ENCODE measurements at regions not wholly inside any gene's neighbourhood (a gene's known extent, or its start where the extent isn't known, plus 50 kb on each side); places are given as distances from the start of the nearest gene placed in this dataset.

DNA sequence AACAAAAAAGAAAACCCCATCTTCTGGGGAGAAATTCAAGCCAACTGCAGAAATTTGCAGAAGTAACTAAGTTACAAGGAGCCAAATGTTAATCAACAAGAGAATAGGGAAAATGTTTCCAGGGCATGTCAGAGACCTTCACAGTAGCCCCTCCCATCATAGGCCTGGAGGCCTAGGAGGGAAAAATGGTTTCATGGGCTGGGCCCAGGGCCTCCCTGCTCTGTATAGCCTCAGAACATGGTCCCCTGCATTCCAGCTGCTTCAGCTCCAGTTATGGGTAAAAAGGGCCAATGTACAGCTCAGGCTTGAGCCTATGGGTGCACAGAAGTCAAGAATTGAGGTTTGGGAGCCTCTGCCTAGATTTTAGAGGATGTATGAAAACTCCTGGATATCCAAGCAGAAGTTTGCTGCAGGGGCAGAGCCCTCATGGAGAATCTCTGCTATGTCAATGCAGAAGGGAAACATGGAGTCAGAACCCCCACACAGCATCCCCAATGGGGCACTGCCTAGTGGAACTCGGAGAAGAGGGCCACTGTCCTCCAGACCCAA is 260.9 kb downstream of the DUSP6 start:
- H3K79me1 ChIP-seq (ENCODE audit: low read length) = no peaks in the 10 kb centered on the region

DNA sequence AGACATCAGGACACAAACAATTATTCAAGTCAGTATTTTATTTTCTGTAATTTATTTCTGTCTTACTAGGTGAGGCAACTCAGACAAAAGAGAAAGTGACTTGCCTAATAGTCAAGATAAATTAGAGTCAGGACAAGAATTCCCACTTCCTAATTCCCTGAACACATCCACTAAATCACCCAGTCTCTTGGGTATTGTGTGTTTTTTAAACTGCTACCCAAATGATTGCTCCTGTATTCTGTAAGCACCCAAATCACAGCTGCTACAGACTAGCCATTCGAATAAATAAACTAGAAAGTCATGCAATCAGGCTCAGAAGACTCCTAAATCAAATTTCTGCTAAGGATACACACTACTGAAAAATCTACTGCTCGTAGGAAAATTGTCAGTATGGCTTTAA is 263.0 kb downstream of the DUSP6 start:
- Histone ChIP-seq H4K8ac (ENCODE audit: low read depth, low read length) (no peak overlapping the region), H3K4me2 (ENCODE audit: low read length) (no peak overlapping the region), H2BK120ac (ENCODE audit: insufficient read depth, low read length, poor library complexity) (no peak overlapping the region), H3K27me3 (ENCODE audit: insufficient read depth, low read length) (no peaks in the 10 kb centered on the region), H3K79me2 (ENCODE audit: control insufficient read depth, insufficient read depth, low read length, poor library complexity) (no peaks in the 10 kb centered on the region), H3K4me1 (ENCODE audit: control insufficient read depth in 1 of 2, insufficient read depth in 2 of 2, low read length in 2 of 2) (peaks cover 2 to 6% of the 10 kb centered on the region in 2 experiments), H3K27ac (ENCODE audit: low read depth, low read length) (no peak overlapping the region), H3K79me1 (ENCODE audit: low read length) (no peaks in the 10 kb centered on the region), H2BK12ac (ENCODE audit: low read length) (no peak overlapping the region), H4K12ac (ENCODE audit: low read depth, low read length) (no peak overlapping the region), H2AFZ (ENCODE audit: insufficient read depth, low read length, poor library complexity) (no peak overlapping the region), H2AK5ac (ENCODE audit: low read length) (no peak overlapping the region), H3K9me3 (ENCODE audit: insufficient read depth, low read depth, low read length) (peaks cover 6% of the 10 kb centered on the region), H3K14ac (ENCODE audit: low read length) (no peak overlapping the region), H3K4me3 (ENCODE audit: low read depth, low read length) (no peak overlapping the region), H4K91ac (ENCODE audit: low read depth, low read length) (no peak overlapping the region), H2BK5ac (ENCODE audit: low read depth, low read length, poor library complexity) (no peak overlapping the region), H3K23ac (ENCODE audit: low read length) (no peak overlapping the region), H3K4ac (ENCODE audit: low read depth, low read length) (no peak overlapping the region), H3K36me3 (ENCODE audit: control insufficient read depth in 1 of 2, insufficient read depth in 2 of 2, low read length in 2 of 2) (peaks cover 0 to 2% of the 10 kb centered on the region in 2 experiments), H3K18ac (ENCODE audit: low read length) (no peak overlapping the region), H3K9ac (ENCODE audit: low read length) (no peak overlapping the region)
- WGBS (ENCODE audit: extremely low coverage, insufficient coverage, insufficient read length) = no CpG with 5 or more reads among the region's 2 CpGs
- no peak for DNase-seq

More for the DNA sequence above, 260.9 kb downstream of the DUSP6 start:
- H2AK5ac ChIP-seq (ENCODE audit: low read length) = no peak overlapping the region
- no peak overlapping the region for H3K4me2 ChIP-seq (ENCODE audit: low read length)
- H3K4me1 ChIP-seq (ENCODE audit: control insufficient read depth in 1 of 2, insufficient read depth in 2 of 2, low read length in 2 of 2) = peaks cover 2 to 6% of the 10 kb centered on the region in 2 experiments
- no peaks in the 10 kb centered on the region for H3K27me3 ChIP-seq (ENCODE audit: insufficient read depth, low read length)
- H3K27ac ChIP-seq (ENCODE audit: low read depth, low read length) = no peak overlapping the region
- H3K18ac ChIP-seq (ENCODE audit: low read length) = no peak overlapping the region
- H4K12ac ChIP-seq (ENCODE audit: low read depth, low read length) = no peak overlapping the region
- no peak overlapping the region for H2BK12ac ChIP-seq (ENCODE audit: low read length)
- H3K79me2 ChIP-seq (ENCODE audit: control insufficient read depth, insufficient read depth, low read length, poor library complexity) = no peaks in the 10 kb centered on the region
- H3K14ac ChIP-seq (ENCODE audit: low read length) = no peak overlapping the region
- no peak overlapping the region for H3K23ac ChIP-seq (ENCODE audit: low read length)
- no peak overlapping the region for H2AFZ ChIP-seq (ENCODE audit: insufficient read depth, low read length, poor library complexity)
- no CpG with 5 or more reads among the region's 1 CpG for WGBS (ENCODE audit: extremely low coverage, insufficient coverage, insufficient read length)
- no peak overlapping the region for H4K8ac ChIP-seq (ENCODE audit: low read depth, low read length)
- peaks cover 6% of the 10 kb centered on the region for H3K9me3 ChIP-seq (ENCODE audit: insufficient read depth, low read depth, low read length)
- no peak for DNase-seq
- H2BK5ac ChIP-seq (ENCODE audit: low read depth, low read length, poor library complexity) = no peak overlapping the region
- peaks cover 0 to 2% of the 10 kb centered on the region in 2 experiments for H3K36me3 ChIP-seq (ENCODE audit: control insufficient read depth in 1 of 2, insufficient read depth in 2 of 2, low read length in 2 of 2)
- no peak overlapping the region for H4K91ac ChIP-seq (ENCODE audit: low read depth, low read length)
- no peak overlapping the region for H2BK120ac ChIP-seq (ENCODE audit: insufficient read depth, low read length, poor library complexity)
- no peak overlapping the region for H3K9ac ChIP-seq (ENCODE audit: low read length)
- no peak overlapping the region for H3K4ac ChIP-seq (ENCODE audit: low read depth, low read length)
- H3K4me3 ChIP-seq (ENCODE audit: low read depth, low read length) = no peak overlapping the region

DNA sequence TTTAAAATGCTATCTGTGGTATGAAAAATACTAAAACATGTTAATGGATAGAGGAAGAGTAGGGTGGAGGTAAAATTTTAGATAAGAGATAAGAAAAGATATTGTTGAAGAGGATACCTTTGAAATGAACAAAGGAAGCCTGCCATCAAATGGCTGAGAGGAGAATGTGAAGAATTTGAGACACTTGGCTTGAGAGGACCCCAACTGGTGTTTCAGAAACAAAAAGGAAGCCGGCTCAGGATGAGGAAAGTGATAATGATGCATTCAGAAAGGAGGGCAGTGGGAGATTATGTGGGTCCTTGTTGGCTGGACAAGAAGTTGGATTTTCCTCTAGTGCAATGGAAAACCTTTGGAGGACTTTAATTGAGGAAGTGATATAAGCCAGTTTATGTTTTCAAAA is 264.4 kb downstream of the DUSP6 start:
- Histone ChIP-seq H3K27ac (ENCODE audit: low read depth, low read length) (no peak overlapping the region), H3K14ac (ENCODE audit: low read length) (no peak overlapping the region), H2BK12ac (ENCODE audit: low read length) (no peak overlapping the region), H4K12ac (ENCODE audit: low read depth, low read length) (no peak overlapping the region), H2AFZ (ENCODE audit: insufficient read depth, low read length, poor library complexity) (no peak overlapping the region), H4K91ac (ENCODE audit: low read depth, low read length) (no peak overlapping the region), H2BK5ac (ENCODE audit: low read depth, low read length, poor library complexity) (no peak overlapping the region), H2AK5ac (ENCODE audit: low read length) (no peak overlapping the region), H3K9ac (ENCODE audit: low read length) (no peak overlapping the region), H3K4me3 (ENCODE audit: low read depth, low read length) (no peak overlapping the region), H3K27me3 (ENCODE audit: insufficient read depth, low read length) (no peaks in the 10 kb centered on the region), H3K9me3 (ENCODE audit: insufficient read depth, low read depth, low read length) (peaks cover 6% of the 10 kb centered on the region), H2BK120ac (ENCODE audit: insufficient read depth, low read length, poor library complexity) (no peak overlapping the region), H3K23ac (ENCODE audit: low read length) (no peak overlapping the region), H3K18ac (ENCODE audit: low read length) (no peak overlapping the region), H3K79me1 (ENCODE audit: low read length) (no peaks in the 10 kb centered on the region), H3K79me2 (ENCODE audit: control insufficient read depth, insufficient read depth, low read length, poor library complexity) (no peaks in the 10 kb centered on the region), H3K4ac (ENCODE audit: low read depth, low read length) (no peak overlapping the region), H3K4me2 (ENCODE audit: low read length) (no peak overlapping the region), H3K36me3 (ENCODE audit: control insufficient read depth in 1 of 2, insufficient read depth in 2 of 2, low read length in 2 of 2) (peaks cover 0 to 2% of the 10 kb centered on the region in 2 experiments), H4K8ac (ENCODE audit: low read depth, low read length) (no peak overlapping the region), H3K4me1 (ENCODE audit: control insufficient read depth in 1 of 2, insufficient read depth in 2 of 2, low read length in 2 of 2) (peaks cover 2 to 6% of the 10 kb centered on the region in 2 experiments)
- DNase-seq = peak in 1 of 2 donors; percentile 9
- WGBS (ENCODE audit: extremely low coverage, insufficient coverage, insufficient read length) = no CpG with 5 or more reads among the region's 1 CpG

DNA sequence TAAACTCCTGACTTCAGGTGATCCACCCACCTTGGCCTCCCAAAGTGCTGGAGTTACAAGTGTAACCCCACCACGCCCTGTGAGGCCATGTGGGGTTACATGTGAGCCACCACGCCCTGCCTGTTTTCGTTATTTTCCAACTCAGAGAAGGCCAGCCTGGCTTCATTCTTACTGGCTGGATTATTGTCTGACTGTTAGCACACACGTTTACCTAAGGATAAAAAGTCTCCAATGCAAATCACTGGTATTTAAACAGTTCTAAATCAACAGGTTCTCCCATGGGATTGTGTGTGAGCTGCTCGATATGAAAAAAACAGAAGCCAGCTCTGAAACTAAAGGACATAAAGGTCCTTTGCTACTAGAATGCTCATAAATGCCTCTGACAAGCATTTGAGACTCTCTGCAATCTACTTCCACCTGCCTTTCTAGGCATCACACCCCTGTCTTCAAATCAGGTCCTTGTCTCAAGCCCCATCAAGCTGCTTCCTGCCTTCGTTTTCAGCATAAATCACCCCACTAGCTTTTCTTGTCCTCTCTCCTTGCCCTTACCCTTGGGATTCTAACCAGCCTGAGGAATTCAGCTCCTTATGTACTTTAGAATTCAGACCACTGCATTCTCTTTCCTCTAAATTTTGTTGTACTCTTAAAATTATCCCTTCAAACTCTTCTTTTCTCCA is 265.0 kb downstream of the DUSP6 start:
- no peak overlapping the region for H3K4me2 ChIP-seq (ENCODE audit: low read length)
- no peaks in the 10 kb centered on the region for H3K79me2 ChIP-seq (ENCODE audit: control insufficient read depth, insufficient read depth, low read length, poor library complexity)
- H3K79me1 ChIP-seq (ENCODE audit: low read length) = no peaks in the 10 kb centered on the region
- no peak overlapping the region for H4K12ac ChIP-seq (ENCODE audit: low read depth, low read length)
- no peak overlapping the region for H3K18ac ChIP-seq (ENCODE audit: low read length)
- no peak overlapping the region for H3K14ac ChIP-seq (ENCODE audit: low read length)
- no peak overlapping the region for H2AK5ac ChIP-seq (ENCODE audit: low read length)
- no peak overlapping the region for H3K4me3 ChIP-seq (ENCODE audit: low read depth, low read length)
- WGBS (ENCODE audit: extremely low coverage, insufficient coverage, insufficient read length) = no CpG with 5 or more reads among the region's 6 CpGs
- H3K9me3 ChIP-seq (ENCODE audit: insufficient read depth, low read depth, low read length) = peaks cover 6% of the 10 kb centered on the region
- H3K4ac ChIP-seq (ENCODE audit: low read depth, low read length) = no peak overlapping the region
- H4K8ac ChIP-seq (ENCODE audit: low read depth, low read length) = no peak overlapping the region
- H3K9ac ChIP-seq (ENCODE audit: low read length) = no peak overlapping the region
- DNase-seq = peak in 1 of 2 donors; percentile 6
- peaks cover 2 to 6% of the 10 kb centered on the region in 2 experiments for H3K4me1 ChIP-seq (ENCODE audit: control insufficient read depth in 1 of 2, insufficient read depth in 2 of 2, low read length in 2 of 2)
- no peak overlapping the region for H3K23ac ChIP-seq (ENCODE audit: low read length)
- no peaks in the 10 kb centered on the region for H3K27me3 ChIP-seq (ENCODE audit: insufficient read depth, low read length)
- H4K91ac ChIP-seq (ENCODE audit: low read depth, low read length) = peak overlapping the region; percentile 29
- peak overlapping the region; percentile 86 for H2BK12ac ChIP-seq (ENCODE audit: low read length)
- peaks cover 0 to 2% of the 10 kb centered on the region in 2 experiments for H3K36me3 ChIP-seq (ENCODE audit: control insufficient read depth in 1 of 2, insufficient read depth in 2 of 2, low read length in 2 of 2)
- no peak overlapping the region for H3K27ac ChIP-seq (ENCODE audit: low read depth, low read length)
- no peak overlapping the region for H2BK5ac ChIP-seq (ENCODE audit: low read depth, low read length, poor library complexity)
- H2BK120ac ChIP-seq (ENCODE audit: insufficient read depth, low read length, poor library complexity) = no peak overlapping the region
- no peak overlapping the region for H2AFZ ChIP-seq (ENCODE audit: insufficient read depth, low read length, poor library complexity)

Data from trophoblast cell (in vitro differentiated cells and primary cell).